CD4-positive, alpha-beta memory T cell (primary cell): ENCODE measurements at regions not wholly inside any gene's neighbourhood (a gene's known extent, or its start where the extent isn't known, plus 50 kb on each side); places are given as distances from the start of the nearest gene placed in this dataset.
A peak's percentile ranks its signal among the peaks of the same experiment; 100 is the strongest.

Source experiments
- CTCF ChIA-PET: fragments of 350-600 bp; sonication (Branson Sonifier 250); formaldehyde crosslinking; loops from one replicate; lab custom pipeline; 2021; ENCODE audit warnings: inconsistent platforms; ENCODE audit not compliant: partially characterized antibody; lab: Charles Lee
- POLR2A ChIA-PET: fragments of 350-600 bp; sonication (Branson Sonifier 250); formaldehyde crosslinking; loops from one replicate; lab custom pipeline; 2021; ENCODE audit not compliant: partially characterized antibody; lab: Charles Lee
- DNase-seq, 5 donors: peaks; one replicate each; pipeline versions ENCODE4 v3.0.0 to v3.0.0-alpha.2; 2020 to 2022; ENCODE audit warnings: mixed read lengths in 1 of 5
- H3K27ac ChIP-seq: one replicate; pipeline ENCODE4 v1.7.0; 2013; ENCODE audit warnings: low read depth, low read length
- H3K27me3 ChIP-seq: 2 replicates; pipeline ENCODE4 v1.7.0; 2013; ENCODE audit warnings: mild to moderate bottlenecking, low read length, moderate library complexity; ENCODE audit not compliant: insufficient read depth
- H3K36me3 ChIP-seq: 2 replicates; pipeline ENCODE4 v1.7.0; 2013; ENCODE audit warnings: mild to moderate bottlenecking, low read length, moderate library complexity; ENCODE audit not compliant: insufficient read depth
- H3K4me1 ChIP-seq: 2 replicates; pipeline ENCODE4 v1.7.0; 2013; ENCODE audit warnings: mild to moderate bottlenecking, low read length, moderate library complexity; ENCODE audit not compliant: insufficient read depth
- H3K4me3 ChIP-seq, 2 donors: one replicate each; pipeline ENCODE4 v1.7.0; 2013; ENCODE audit warnings: low read length in 2 of 2, mild to moderate bottlenecking in 1 of 2
- H3K9me3 ChIP-seq, 2 donors: one replicate each; pipeline ENCODE4 v1.7.0; 2013; ENCODE audit warnings: low read length in 2 of 2, control low read depth in 1 of 2; ENCODE audit not compliant: control insufficient read depth in 1 of 2
- H3K27ac Mint-ChIP-seq, 7 donors: one replicate each; pipeline ENCODE4 v1.8.0; 2020 to 2021; ENCODE audit warnings: mixed read lengths in 7 of 7, mild to moderate bottlenecking in 6 of 7, inconsistent platforms in 3 of 7, moderate library complexity in 3 of 7
- H3K27me3 Mint-ChIP-seq, 2 donors: one replicate each; pipeline ENCODE4 v1.8.0; 2020 to 2021; ENCODE audit warnings: mixed read lengths in 2 of 2
- H3K36me3 Mint-ChIP-seq, 2 donors: one replicate each; pipeline ENCODE4 v1.8.0; 2020 to 2021; ENCODE audit warnings: mixed read lengths in 2 of 2, inconsistent platforms in 1 of 2, mild to moderate bottlenecking in 1 of 2
- H3K4me1 Mint-ChIP-seq, 4 donors: one replicate each; pipeline ENCODE4 v1.8.0; 2020 to 2021; ENCODE audit warnings: mixed read lengths in 4 of 4, mild to moderate bottlenecking in 1 of 4
- H3K4me3 Mint-ChIP-seq, 8 donors: one replicate each; pipeline ENCODE4 v1.8.0; 2020 to 2021; ENCODE audit warnings: mixed read lengths in 8 of 8, mild to moderate bottlenecking in 7 of 8, moderate library complexity in 6 of 8, inconsistent platforms in 3 of 8
- H3K9me3 Mint-ChIP-seq, 8 donors: one replicate each; pipeline ENCODE4 v1.8.0; 2020 to 2021; ENCODE audit warnings: mixed read lengths in 8 of 8, mild to moderate bottlenecking in 5 of 8, inconsistent platforms in 3 of 8, moderate library complexity in 1 of 8
- intact Hi-C: fragments of 100-400 bp; cut with micrococcal nuclease; formaldehyde crosslinking; loops from one replicate; pipeline ENCODE4 v1.15.1; 2023

GRCh38 chr5:141800617-141801016, 77.6 kb downstream of the PCDH1 start:
- intact Hi-C loops = no loop called here
- H3K36me3 Mint-ChIP-seq = no peaks in the 10 kb centered on the region

GRCh38 chr5:141799507-141800167, 78.6 kb downstream of the PCDH1 start:
- POLR2A ChIA-PET = no interaction called here
- peak in 2 of 5 donors; percentile 11 for DNase-seq
- CTCF ChIA-PET = interaction anchor here (1.6 kb wide), 1 partner anchor 134 kb away, joined by 4 read pairs; no protein-coding TSS in a partner anchor
- peaks cover 3% of the 10 kb centered on the region for H3K27me3 ChIP-seq
- H3K4me1 ChIP-seq = peaks cover 11% of the 10 kb centered on the region
- Mint-ChIP-seq H3K9me3 (peaks cover 0 to 2% (median 0%) of the 10 kb centered on the region in 8 donors), H3K27ac (peak overlapping the region in 1 of 7 donors; percentile 54), H3K4me1 (peaks cover 2 to 13% (median 4%) of the 10 kb centered on the region in 4 donors), H3K4me3 (peak overlapping the region in 4 of 8 donors; percentile 17 to 40 (median 23)), H3K36me3 (no peaks in the 10 kb centered on the region), H3K27me3 (peaks cover 15 to 16% of the 10 kb centered on the region in 2 donors)
- H3K4me3 ChIP-seq = no peak overlapping the region
- intact Hi-C loops = no loop called here
- no peaks in the 10 kb centered on the region for H3K9me3 ChIP-seq
- H3K27ac ChIP-seq = no peak overlapping the region
- no peaks in the 10 kb centered on the region for H3K36me3 ChIP-seq

More at GRCh38 chr5:141800617-141801016, 77.6 kb downstream of the PCDH1 start:
- peaks cover 2 to 13% (median 4%) of the 10 kb centered on the region in 4 donors for H3K4me1 Mint-ChIP-seq
- no peaks in the 10 kb centered on the region for H3K36me3 ChIP-seq
- POLR2A ChIA-PET = no interaction called here
- no peak for DNase-seq
- peaks cover 11% of the 10 kb centered on the region for H3K27me3 ChIP-seq
- CTCF ChIA-PET = no interaction called here
- H3K9me3 ChIP-seq = no peaks in the 10 kb centered on the region
- H3K4me3 Mint-ChIP-seq = no peak overlapping the region
- peaks cover 0 to 2% (median 0%) of the 10 kb centered on the region in 8 donors for H3K9me3 Mint-ChIP-seq
- H3K27me3 Mint-ChIP-seq = peaks cover 20 to 26% of the 10 kb centered on the region in 2 donors
- H3K27ac ChIP-seq = no peak overlapping the region
- no peak overlapping the region for H3K4me3 ChIP-seq
- peaks cover 11% of the 10 kb centered on the region for H3K4me1 ChIP-seq
- no peak overlapping the region for H3K27ac Mint-ChIP-seq

GRCh38 chr5:141797425-141797824, 80.8 kb downstream of the PCDH1 start:
- H3K36me3 ChIP-seq = no peaks in the 10 kb centered on the region
- H3K9me3 ChIP-seq = no peaks in the 10 kb centered on the region
- intact Hi-C loops = no loop called here
- no peak for DNase-seq
- no peaks in the 10 kb centered on the region for H3K27me3 ChIP-seq
- Mint-ChIP-seq H3K36me3 (no peaks in the 10 kb centered on the region), H3K4me3 (no peak overlapping the region), H3K27ac (peak overlapping the region in 1 of 7 donors; percentile 44), H3K9me3 (peaks cover 0 to 2% (median 0%) of the 10 kb centered on the region in 8 donors), H3K4me1 (peaks cover 2 to 13% (median 4%) of the 10 kb centered on the region in 4 donors), H3K27me3 (peaks cover 8 to 10% of the 10 kb centered on the region in 2 donors)
- CTCF ChIA-PET = no interaction called here
- peaks cover 11% of the 10 kb centered on the region for H3K4me1 ChIP-seq
- H3K27ac ChIP-seq = no peak overlapping the region
- H3K4me3 ChIP-seq = no peak overlapping the region
- POLR2A ChIA-PET = no interaction called here

DNA sequence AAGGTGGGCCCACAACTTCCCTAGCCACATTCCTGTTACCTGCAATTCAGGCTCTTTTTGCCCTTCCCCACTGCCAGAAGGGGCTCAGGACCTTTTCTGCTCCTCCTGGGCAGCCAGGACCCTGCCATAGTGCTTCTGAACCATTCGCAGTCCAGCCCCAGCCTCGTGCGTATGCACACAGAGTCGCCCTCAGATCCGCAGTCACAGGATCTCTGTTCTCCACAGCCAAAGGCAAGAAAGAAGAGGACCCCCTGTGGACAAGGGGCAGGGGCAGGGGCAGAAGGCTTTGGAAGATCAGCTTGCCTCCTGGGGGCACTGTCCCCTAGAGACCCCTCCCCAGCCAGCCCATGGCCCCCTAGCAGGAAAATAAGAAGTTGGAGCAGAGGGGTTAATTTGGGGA, 82.8 kb downstream of the PCDH1 start:
- intact Hi-C loops = no loop called here
- Mint-ChIP-seq H3K36me3 (no peaks in the 10 kb centered on the region), H3K27me3 (peaks cover 6 to 12% of the 10 kb centered on the region in 2 donors), H3K9me3 (peaks cover 0 to 2% (median 0%) of the 10 kb centered on the region in 8 donors), H3K4me1 (peaks cover 2 to 13% (median 4%) of the 10 kb centered on the region in 4 donors), H3K4me3 (no peak overlapping the region), H3K27ac (no peak overlapping the region)
- no peak for DNase-seq
- H3K4me1 ChIP-seq = peaks cover 11% of the 10 kb centered on the region
- POLR2A ChIA-PET = interaction anchor here (0.7 kb wide), 1 partner anchor 54 kb away, joined by 3 read pairs; no protein-coding TSS in a partner anchor
- CTCF ChIA-PET = interaction anchor here (1.2 kb wide), 1 partner anchor 19 kb away, joined by 4 read pairs; no protein-coding TSS in a partner anchor
- H3K4me3 ChIP-seq = no peak overlapping the region
- no peak overlapping the region for H3K27ac ChIP-seq
- no peaks in the 10 kb centered on the region for H3K27me3 ChIP-seq
- no peaks in the 10 kb centered on the region for H3K36me3 ChIP-seq
- no peaks in the 10 kb centered on the region for H3K9me3 ChIP-seq

GRCh38 chr5:141793881-141794280, 84.3 kb downstream of the PCDH1 start:
- Histone ChIP-seq H3K4me1 (peaks cover 1% of the 10 kb centered on the region), H3K4me3 (no peak overlapping the region), H3K36me3 (no peaks in the 10 kb centered on the region), H3K9me3 (no peaks in the 10 kb centered on the region), H3K27me3 (no peaks in the 10 kb centered on the region), H3K27ac (no peak overlapping the region)
- DNase-seq = no peak
- Mint-ChIP-seq H3K27ac (no peak overlapping the region), H3K36me3 (no peaks in the 10 kb centered on the region), H3K4me1 (peaks cover 0 to 3% (median 1%) of the 10 kb centered on the region in 4 donors), H3K27me3 (peaks cover 7 to 22% of the 10 kb centered on the region in 2 donors), H3K9me3 (peaks cover 0 to 2% (median 0%) of the 10 kb centered on the region in 8 donors), H3K4me3 (no peak overlapping the region)
- intact Hi-C loops = no loop called here
- POLR2A ChIA-PET = no interaction called here
- CTCF ChIA-PET = interaction anchor here (0.9 to 1.8 kb wide), 4 partner anchors 28 to 101 kb away, joined by 3 to 4 read pairs (median 3); no protein-coding TSS in a partner anchor

- Histone ChIP-seq H3K27ac (no peak overlapping the region), H3K36me3 (no peaks in the 10 kb centered on the region), H3K4me1 (no peaks in the 10 kb centered on the region), H3K4me3 (no peak overlapping the region), H3K9me3 (no peaks in the 10 kb centered on the region), H3K27me3 (no peaks in the 10 kb centered on the region)
- intact Hi-C loops = no loop called here
- Mint-ChIP-seq H3K36me3 (no peaks in the 10 kb centered on the region), H3K27ac (no peak overlapping the region), H3K27me3 (peaks cover 4 to 24% of the 10 kb centered on the region in 2 donors), H3K4me3 (no peak overlapping the region), H3K9me3 (no peaks in the 10 kb centered on the region), H3K4me1 (no peaks in the 10 kb centered on the region)
- ChIA-PET POLR2A (no interaction called here), CTCF (interaction anchor here (1.4 to 1.8 kb wide), 2 partner anchors 33 to 100 kb away, joined by 3 to 4 read pairs; no protein-coding TSS in a partner anchor)
- no peak for DNase-seq
These were observed 84.8 kb downstream of the PCDH1 start for GRCh38 chr5:141793403-141793802.

GRCh38 chr5:141790630-141791029, 87.6 kb downstream of the PCDH1 start:
- Histone ChIP-seq H3K27ac (no peak overlapping the region), H3K36me3 (no peaks in the 10 kb centered on the region), H3K27me3 (peaks cover 8% of the 10 kb centered on the region), H3K4me3 (no peak overlapping the region), H3K9me3 (no peaks in the 10 kb centered on the region), H3K4me1 (no peaks in the 10 kb centered on the region)
- intact Hi-C loops = no loop called here
- ChIA-PET CTCF (no interaction called here), POLR2A (no interaction called here)
- no peaks in the 10 kb centered on the region for H3K9me3 Mint-ChIP-seq
- H3K27me3 Mint-ChIP-seq = peaks cover 4 to 28% of the 10 kb centered on the region in 2 donors
- no peak overlapping the region for H3K4me3 Mint-ChIP-seq
- H3K4me1 Mint-ChIP-seq = no peaks in the 10 kb centered on the region
- no peaks in the 10 kb centered on the region for H3K36me3 Mint-ChIP-seq
- no peak for DNase-seq
- H3K27ac Mint-ChIP-seq = no peak overlapping the region
